HEK293 (cell line): ENCODE measurements at regions not wholly inside any gene's neighbourhood (a gene's known extent, or its start where the extent isn't known, plus 50 kb on each side); places are given as distances from the start of the nearest gene placed in this dataset.
"Not testable (repeated sequence)": the region's sequence is repeated elsewhere in the genome, so short reads cannot be mapped to it uniquely, and the experiment has no call there.

Source experiments
- CTCF ChIA-PET: fragments of 350-600 bp; formaldehyde crosslinking; extraction: SDS; loops from one replicate; lab custom pipeline; 2021; ENCODE audit warnings: antibody characterized with exemption; lab: Yijun Ruan, JAX
- POLR2A ChIA-PET: fragments of 300-600 bp; formaldehyde crosslinking; extraction: SDS; loops from one replicate; lab custom pipeline; 2020; ENCODE audit warnings: antibody characterized with exemption, inconsistent platforms; lab: Yijun Ruan, JAX
- H3K27ac ChIP-seq: fragments of 200-500 bp; sonication (Bioruptor generic); 2 replicates; pipeline ENCODE4 v1.5.1; 2014; ENCODE audit warnings: low read depth, low read length, control low read depth, inconsistent platforms; ENCODE audit errors: extremely low read depth
- H3K36me3 ChIP-seq, 2 experiments: fragments of 200-500 bp in 1 of 2; sonication (Bioruptor generic) in 1 of 2; 1 replicate in 1 of 2; 2 replicates in 1 of 2; pipeline ENCODE4 v1.5.1; 2014 to 2017; ENCODE audit warnings: inconsistent platforms in 2 of 2, low read length in 2 of 2; ENCODE audit not compliant: control insufficient read depth in 2 of 2, insufficient read depth in 1 of 2
- H3K4me1 ChIP-seq: fragments of 200-500 bp; sonication (Bioruptor generic); 2 replicates; pipeline ENCODE4 v1.5.1; 2014; ENCODE audit warnings: mild to moderate bottlenecking, low read length, inconsistent platforms; ENCODE audit not compliant: control insufficient read depth, insufficient read depth
- H3K4me3 ChIP-seq: 2 replicates; pipeline ENCODE4 v1.5.1; 2011; ENCODE audit warnings: low read depth, mild to moderate bottlenecking, control low read depth, low read length, moderate library complexity
- H3K9me3 ChIP-seq: fragments of 200-500 bp; sonication (Bioruptor generic); 2 replicates; pipeline ENCODE4 v1.5.1; 2014; ENCODE audit warnings: low read depth, low read length, inconsistent platforms; ENCODE audit not compliant: control insufficient read depth, insufficient read depth
- GLI4 ChIP-seq: fragments of 450-650 bp; formaldehyde crosslinking; IDR thresholded peaks from 2 replicates; pipeline ENCODE4 v1.5.1; 2016; ENCODE audit warnings: missing biosample characterization, missing genetic modification characterization
- ZBTB8A ChIP-seq: fragments of 450-650 bp; formaldehyde crosslinking; IDR thresholded peaks from 2 replicates; pipeline ENCODE4 v1.5.1; 2016; ENCODE audit warnings: missing biosample characterization, missing genetic modification characterization
- ZIC2 ChIP-seq: fragments of 450-650 bp; formaldehyde crosslinking; IDR thresholded peaks from 2 replicates; pipeline ENCODE4 v1.5.1; 2016; ENCODE audit warnings: missing biosample characterization, missing genetic modification characterization
- ZNF114 ChIP-seq: fragments of 450-650 bp; formaldehyde crosslinking; IDR thresholded peaks from 2 replicates; pipeline ENCODE4 v1.5.0; 2017; ENCODE audit warnings: missing biosample characterization, missing genetic modification characterization
- ZNF140 ChIP-seq: fragments of 450-650 bp; formaldehyde crosslinking; IDR thresholded peaks from 2 replicates; pipeline ENCODE4 v1.5.1; 2016; ENCODE audit warnings: missing biosample characterization, missing genetic modification characterization
- ZNF202 ChIP-seq: fragments of 450-650 bp; formaldehyde crosslinking; IDR thresholded peaks from 2 replicates; pipeline ENCODE4 v1.5.1; 2016; ENCODE audit warnings: missing biosample characterization, missing genetic modification characterization, borderline replicate concordance
- ZNF23 ChIP-seq: fragments of 450-650 bp; formaldehyde crosslinking; IDR thresholded peaks from 2 replicates; pipeline ENCODE4 v1.5.1; 2016; ENCODE audit warnings: missing biosample characterization, missing genetic modification characterization, borderline replicate concordance
- ZNF426 ChIP-seq: fragments of 450-650 bp; formaldehyde crosslinking; IDR thresholded peaks from 2 replicates; pipeline ENCODE4 v1.5.1; 2017; ENCODE audit warnings: missing biosample characterization, missing genetic modification characterization, mild to moderate bottlenecking, inconsistent platforms, moderate library complexity
- ZNF433 ChIP-seq: fragments of 450-650 bp; formaldehyde crosslinking; IDR thresholded peaks from 2 replicates; pipeline ENCODE4 v1.5.1; 2016; ENCODE audit warnings: missing biosample characterization, missing genetic modification characterization, low read depth
- ZNF529 ChIP-seq: fragments of 450-650 bp; formaldehyde crosslinking; IDR thresholded peaks from 2 replicates; pipeline ENCODE4 v1.5.1; 2017; ENCODE audit warnings: missing genetic modification characterization, missing biosample characterization; ENCODE audit not compliant: insufficient replicate concordance
- ZNF560 ChIP-seq: fragments of 450-650 bp; formaldehyde crosslinking; IDR thresholded peaks from 2 replicates; pipeline ENCODE4 v1.5.1; 2017; ENCODE audit warnings: missing biosample characterization, missing genetic modification characterization, borderline replicate concordance
- ZNF654 ChIP-seq: fragments of 450-650 bp; formaldehyde crosslinking; IDR thresholded peaks from 2 replicates; pipeline ENCODE4 v1.5.1; 2016; ENCODE audit warnings: low read depth, missing biosample characterization, missing genetic modification characterization
- ZNF664 ChIP-seq: fragments of 450-650 bp; formaldehyde crosslinking; IDR thresholded peaks from 2 replicates; pipeline ENCODE4 v1.5.1; 2016; ENCODE audit warnings: missing biosample characterization, missing genetic modification characterization
- ZNF777 ChIP-seq: fragments of 450-650 bp; formaldehyde crosslinking; IDR thresholded peaks from 2 replicates; pipeline ENCODE4 v1.5.1; 2017; ENCODE audit warnings: missing biosample characterization, missing genetic modification characterization, borderline replicate concordance
- ZXDB ChIP-seq: fragments of 450-650 bp; formaldehyde crosslinking; IDR thresholded peaks from 2 replicates; pipeline ENCODE4 v1.5.1; 2016; ENCODE audit warnings: missing biosample characterization, missing genetic modification characterization
- TF ChIP-seq, protein P1 (sequence below): fragments of 450-650 bp; formaldehyde crosslinking; conservative IDR thresholded peaks from 2 replicates; pipeline ENCODE4 v1.5.1; 2016; ENCODE audit warnings: low read depth, missing biosample characterization, missing genetic modification characterization
- TF ChIP-seq, protein P2 (sequence below): fragments of 450-650 bp; formaldehyde crosslinking; IDR thresholded peaks from 2 replicates; pipeline ENCODE4; 2016; ENCODE audit warnings: missing biosample characterization, missing genetic modification characterization

DNA sequence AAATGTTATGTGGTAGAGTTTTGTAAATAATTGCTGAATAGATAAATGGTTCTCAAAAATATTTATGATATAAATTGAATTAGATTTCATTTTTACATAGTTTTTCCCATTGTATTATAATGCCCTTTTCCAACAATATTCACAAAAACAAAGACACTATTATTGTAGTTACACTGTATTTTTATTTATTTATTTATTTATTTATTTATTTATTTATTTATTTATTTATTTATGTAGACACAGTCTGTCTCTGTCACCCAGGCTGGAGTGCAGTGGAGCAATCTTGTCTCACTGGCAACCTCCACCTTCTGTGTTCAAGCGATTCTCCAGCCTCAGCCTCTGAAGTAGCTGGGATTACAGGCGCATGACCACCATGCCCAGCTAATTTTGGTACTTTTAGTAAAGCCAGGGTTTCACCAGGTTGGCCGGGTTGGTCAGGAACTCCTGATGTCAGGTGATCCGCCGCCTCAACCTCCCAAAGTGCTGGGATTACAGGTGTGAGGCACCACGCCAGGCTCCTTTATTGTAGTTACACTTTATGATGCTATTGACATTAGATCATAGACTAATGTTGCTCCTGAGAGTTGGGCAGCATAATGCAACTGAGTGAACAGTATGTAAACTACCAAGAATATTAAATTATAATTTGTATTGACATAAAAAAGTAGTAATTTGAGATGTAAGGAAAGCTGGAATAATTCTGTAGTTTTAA lies 1430.0 kb upstream of the PRMT6 start (continued):
- TF ChIP-seq, protein P1, sequence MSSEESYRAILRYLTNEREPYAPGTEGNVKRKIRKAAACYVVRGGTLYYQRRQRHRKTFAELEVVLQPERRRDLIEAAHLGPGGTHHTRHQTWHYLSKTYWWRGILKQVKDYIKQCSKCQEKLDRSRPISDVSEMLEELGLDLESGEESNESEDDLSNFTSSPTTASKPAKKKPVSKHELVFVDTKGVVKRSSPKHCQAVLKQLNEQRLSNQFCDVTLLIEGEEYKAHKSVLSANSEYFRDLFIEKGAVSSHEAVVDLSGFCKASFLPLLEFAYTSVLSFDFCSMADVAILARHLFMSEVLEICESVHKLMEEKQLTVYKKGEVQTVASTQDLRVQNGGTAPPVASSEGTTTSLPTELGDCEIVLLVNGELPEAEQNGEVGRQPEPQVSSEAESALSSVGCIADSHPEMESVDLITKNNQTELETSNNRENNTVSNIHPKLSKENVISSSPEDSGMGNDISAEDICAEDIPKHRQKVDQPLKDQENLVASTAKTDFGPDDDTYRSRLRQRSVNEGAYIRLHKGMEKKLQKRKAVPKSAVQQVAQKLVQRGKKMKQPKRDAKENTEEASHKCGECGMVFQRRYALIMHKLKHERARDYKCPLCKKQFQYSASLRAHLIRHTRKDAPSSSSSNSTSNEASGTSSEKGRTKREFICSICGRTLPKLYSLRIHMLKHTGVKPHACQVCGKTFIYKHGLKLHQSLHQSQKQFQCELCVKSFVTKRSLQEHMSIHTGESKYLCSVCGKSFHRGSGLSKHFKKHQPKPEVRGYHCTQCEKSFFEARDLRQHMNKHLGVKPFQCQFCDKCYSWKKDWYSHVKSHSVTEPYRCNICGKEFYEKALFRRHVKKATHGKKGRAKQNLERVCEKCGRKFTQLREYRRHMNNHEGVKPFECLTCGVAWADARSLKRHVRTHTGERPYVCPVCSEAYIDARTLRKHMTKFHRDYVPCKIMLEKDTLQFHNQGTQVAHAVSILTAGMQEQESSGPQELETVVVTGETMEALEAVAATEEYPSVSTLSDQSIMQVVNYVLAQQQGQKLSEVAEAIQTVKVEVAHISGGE (tag by site-specific recombination): peak; percentile 59
- no peak for TF ChIP-seq GLI4 (tag by site-specific recombination)
- peak; percentile 71; the same call in 1 of the 2 replicates for TF ChIP-seq ZNF140 (tag by site-specific recombination)
- peak; percentile 45; the same call in 1 of the 2 replicates for TF ChIP-seq ZBTB8A
- no peak for TF ChIP-seq ZIC2 (tag by site-specific recombination)
- no peak for TF ChIP-seq ZNF777 (tag by site-specific recombination)
- peak; percentile 12; the same call in 1 of the 2 replicates for TF ChIP-seq ZNF654 (tag by site-specific recombination)
- TF ChIP-seq ZNF664 (tag by site-specific recombination): 0 out of 2 replicates have a peak, but pooled peaks have one; percentile 16
- no peak for TF ChIP-seq ZNF114 (tag by site-specific recombination)
- TF ChIP-seq ZNF433 (tag by site-specific recombination): 0 out of 2 replicates have a peak, but pooled peaks have one; percentile 35
- TF ChIP-seq ZNF529 (tag by site-specific recombination): peak; percentile 16
- TF ChIP-seq ZNF426 (tag by site-specific recombination): peak; percentile 75
- TF ChIP-seq ZNF23 (tag by site-specific recombination): no peak
- peak; percentile 66 for TF ChIP-seq ZNF560
- TF ChIP-seq ZNF202 (tag by site-specific recombination): peak; percentile 84; the same call in 1 of the 2 replicates
- peak; percentile 34; the same call in 1 of the 2 replicates for TF ChIP-seq ZXDB
- TF ChIP-seq, protein P2, sequence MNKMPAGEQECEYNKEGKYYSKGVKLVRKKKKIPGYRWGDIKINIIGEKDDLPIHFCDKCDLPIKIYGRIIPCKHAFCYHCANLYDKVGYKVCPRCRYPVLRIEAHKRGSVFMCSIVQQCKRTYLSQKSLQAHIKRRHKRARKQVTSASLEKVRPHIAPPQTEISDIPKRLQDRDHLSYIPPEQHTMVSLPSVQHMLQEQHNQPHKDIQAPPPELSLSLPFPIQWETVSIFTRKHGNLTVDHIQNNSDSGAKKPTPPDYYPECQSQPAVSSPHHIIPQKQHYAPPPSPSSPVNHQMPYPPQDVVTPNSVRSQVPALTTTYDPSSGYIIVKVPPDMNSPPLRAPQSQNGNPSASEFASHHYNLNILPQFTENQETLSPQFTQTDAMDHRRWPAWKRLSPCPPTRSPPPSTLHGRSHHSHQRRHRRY (tag by site-specific recombination): no peak

DNA sequence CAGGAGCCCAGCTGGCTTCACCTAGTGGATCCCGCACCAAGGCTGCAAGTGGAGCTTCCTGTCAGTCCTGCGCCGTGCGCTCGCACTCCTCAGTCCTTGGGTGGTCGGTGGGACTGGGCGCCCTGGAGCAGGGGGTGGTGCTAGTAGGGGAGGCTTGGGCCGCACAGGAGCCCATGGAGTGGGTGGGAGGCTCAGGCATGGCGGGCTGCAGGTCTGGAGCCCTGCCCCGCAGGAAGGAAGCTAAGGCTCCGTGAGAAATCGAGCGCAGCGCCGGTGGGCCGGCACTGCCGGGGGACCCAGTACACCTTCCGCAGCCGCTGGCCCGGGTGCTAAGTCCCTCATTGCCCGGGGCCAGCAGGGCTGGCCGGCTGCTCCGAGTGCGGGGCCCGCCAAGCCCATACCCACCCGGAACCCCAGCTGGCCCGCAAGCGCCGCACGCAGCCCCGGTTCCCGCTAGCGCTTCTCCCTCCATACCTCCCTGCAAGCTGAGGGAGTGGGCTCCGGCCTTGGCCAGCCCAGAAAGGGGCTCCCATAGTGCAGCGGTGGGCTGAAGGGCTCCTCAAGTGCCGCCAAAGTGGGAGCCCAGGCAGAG lies 1425.2 kb upstream of the PRMT6 start:
- H3K4me1 ChIP-seq, POLR2A ChIA-PET, CTCF ChIA-PET, H3K27ac ChIP-seq, H3K4me3 ChIP-seq, H3K36me3 ChIP-seq, H3K9me3 ChIP-seq: not testable (repeated sequence)
